NCI-H2107 treated with DMSO at 0.1 percent for 48 hours (cell line): ENCODE measurements at regions not wholly inside any gene's neighbourhood (a gene's known extent, or its start where the extent isn't known, plus 50 kb on each side); places are given as distances from the start of the nearest gene placed in this dataset.

ENCODE experiments used
- DNase-seq: peaks from one replicate; lab custom pipeline; 2025; ENCODE audit not compliant: unreplicated experiment; lab: John Stamatoyannopoulos, UW

DNA sequence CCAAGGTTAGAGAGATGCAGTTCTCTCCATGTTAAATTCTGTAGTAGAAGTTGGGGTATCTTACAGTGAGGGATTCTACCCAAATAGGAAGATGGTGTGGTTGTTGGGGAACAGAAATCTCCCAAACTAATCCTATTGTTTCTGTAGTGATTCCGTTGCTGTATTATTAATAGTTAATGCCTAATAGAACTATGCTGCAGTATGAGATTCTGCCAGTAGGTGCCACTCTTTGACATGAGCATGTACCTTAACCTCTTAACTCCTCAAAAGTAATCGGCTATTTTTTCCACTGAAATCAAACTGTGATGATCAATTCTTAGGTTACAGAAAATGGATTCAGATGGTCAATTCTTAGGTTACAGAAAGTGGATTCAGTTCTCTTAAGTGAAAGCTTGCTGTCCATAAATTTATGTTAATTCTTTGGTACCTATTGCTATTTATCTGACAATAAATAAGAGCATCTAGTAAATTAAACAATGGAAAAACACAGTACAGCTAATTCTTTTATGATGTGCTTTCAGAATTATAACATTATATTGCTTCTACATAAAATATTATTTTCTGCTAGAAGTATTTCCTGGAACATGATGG, 97.9 kb upstream of the DLX2 start:
- DNase-seq = no peak

DNA sequence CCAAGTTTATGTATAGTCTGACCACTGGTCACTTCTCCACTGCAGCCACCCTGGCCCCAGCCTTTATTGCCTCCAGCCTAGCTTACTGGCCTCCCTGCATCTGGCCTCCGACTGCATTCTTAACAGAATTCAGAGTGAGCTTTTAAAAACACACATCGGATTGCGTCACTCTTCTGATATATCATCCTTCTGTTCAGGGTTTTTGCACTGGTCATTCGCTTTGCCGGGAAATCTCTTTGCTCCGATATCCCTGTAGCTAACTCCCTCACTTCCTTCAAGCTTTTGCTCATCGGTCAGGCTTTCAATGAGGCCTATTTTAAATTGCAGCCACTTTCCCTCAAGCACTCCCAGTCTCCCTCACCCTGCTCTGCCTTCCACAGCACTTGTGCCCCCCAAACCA, 101.6 kb upstream of the DLX2 start:
- no peak for DNase-seq

DNA sequence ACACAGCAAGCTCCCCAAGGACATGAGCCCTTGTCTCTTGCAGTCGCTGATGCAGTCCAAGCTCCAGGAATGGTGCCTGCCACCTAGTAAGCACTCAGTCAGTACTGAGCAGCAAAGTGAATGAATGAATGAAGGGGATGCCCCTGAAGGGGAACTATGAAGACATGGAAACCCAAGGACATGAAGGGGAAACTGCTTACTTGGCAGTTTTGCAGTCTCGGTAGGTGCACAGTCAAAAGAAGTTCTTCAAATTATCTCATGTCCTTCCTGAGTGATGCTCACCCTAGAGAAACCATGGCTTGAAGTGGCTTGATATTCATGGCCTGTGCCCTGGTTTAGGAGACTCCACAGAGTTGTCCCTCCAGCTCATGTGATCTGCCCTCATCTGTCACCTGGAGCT, 102.1 kb upstream of the DLX2 start:
- DNase-seq = no peak

DNA sequence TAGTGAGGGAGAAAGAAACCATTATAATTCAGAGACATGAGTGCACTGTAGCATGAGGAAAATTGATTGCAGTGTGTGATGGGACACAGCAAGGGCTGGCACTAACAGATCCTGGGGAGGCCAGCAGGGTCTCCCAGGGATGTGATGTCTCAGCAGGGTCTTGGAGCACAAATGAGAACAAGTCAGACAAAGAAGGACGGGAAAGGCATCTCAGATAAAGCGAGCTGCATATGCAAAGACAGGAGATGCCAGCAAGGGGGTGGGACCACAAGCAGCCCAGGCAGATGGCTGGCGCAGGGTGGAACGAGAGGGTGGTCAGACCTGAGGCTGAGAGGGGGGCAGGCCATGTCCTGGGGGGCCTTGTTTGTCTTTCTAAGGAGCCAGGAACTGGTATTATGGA, 102.6 kb upstream of the DLX2 start:
- no peak for DNase-seq

DNA sequence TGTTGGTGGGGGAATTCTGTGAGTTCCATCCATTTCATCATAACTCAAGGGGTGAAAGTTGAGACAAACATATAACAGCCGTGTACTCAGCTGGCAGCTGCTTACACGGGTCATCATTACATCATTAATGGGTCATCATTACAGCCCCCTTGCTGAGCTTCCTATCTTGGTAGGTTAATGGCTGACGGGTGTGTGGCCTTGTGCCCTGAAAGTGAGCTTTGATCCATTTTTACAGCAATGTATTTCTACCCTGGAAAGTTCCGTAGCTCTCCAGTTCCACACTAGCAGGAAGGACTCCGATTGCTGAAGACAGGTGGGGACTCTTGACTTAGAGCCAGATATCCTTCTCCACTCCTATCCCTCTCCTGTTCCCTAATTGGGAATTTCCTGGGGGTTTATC, 105.2 kb upstream of the DLX2 start:
- DNase-seq = no peak

DNA sequence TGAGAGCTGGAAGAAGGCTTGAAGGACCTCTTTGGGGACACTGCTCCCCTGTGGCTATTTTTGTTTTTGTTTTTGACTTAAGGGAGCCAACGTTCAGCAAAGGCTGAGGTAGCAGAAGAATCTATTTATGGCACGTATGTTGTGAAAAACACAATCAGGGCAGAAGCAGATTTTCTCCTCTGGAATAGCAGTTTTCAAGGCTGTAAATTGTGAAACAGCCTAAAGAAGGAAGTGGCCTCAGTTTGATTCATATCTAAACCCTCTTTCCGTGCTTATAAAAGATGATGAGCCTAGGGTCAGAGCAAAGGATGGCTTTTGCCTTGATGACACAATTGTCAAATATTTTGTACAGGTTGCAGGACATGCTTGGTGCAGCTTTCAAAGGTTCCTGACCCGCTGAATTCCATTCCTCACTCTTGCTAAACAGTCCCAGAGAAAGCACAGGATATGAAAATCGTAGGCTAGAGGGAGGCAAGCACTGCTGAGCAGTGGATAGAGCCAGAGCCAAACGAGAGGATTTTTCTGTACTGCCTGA, 106.2 kb upstream of the DLX2 start:
- DNase-seq = no peak

DNA sequence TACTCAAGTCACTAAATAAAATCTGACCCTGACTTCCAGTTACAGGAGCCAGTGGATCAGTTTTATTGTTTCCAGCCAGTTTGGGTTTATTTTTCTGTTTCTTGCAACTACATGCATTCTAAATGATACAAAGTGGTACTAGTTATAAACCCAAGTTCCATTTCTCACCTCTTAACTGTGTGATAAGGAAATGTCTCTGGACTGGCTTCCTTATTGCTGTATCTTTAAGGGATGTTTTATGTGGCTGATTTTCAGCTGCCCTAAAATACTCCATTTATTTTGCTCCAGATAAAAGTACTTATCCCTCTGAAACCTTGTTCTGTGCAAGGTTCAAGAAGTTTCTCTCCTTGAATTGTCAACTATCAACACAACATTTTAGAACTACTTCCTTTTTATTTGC, 107.9 kb upstream of the DLX2 start:
- DNase-seq = no peak

DNA sequence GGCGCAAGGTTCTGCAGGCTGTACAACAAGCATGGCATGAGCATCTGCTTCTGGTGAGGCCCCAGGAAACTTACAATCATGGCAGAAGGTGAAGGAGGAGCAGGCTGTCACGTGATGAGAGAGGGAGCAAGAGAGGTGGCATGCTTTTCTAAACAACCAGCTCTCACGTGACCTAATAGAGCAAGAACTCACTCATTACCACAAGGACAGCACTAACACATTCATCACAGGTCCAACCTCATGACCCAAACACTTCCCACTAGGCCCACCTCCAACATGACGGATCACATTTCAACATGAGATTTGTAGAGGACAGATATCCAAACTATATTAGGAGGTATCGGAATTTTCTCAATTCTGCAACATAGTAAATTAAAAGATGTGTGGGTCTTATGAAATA, 108.8 kb upstream of the DLX2 start:
- no peak for DNase-seq

DNA sequence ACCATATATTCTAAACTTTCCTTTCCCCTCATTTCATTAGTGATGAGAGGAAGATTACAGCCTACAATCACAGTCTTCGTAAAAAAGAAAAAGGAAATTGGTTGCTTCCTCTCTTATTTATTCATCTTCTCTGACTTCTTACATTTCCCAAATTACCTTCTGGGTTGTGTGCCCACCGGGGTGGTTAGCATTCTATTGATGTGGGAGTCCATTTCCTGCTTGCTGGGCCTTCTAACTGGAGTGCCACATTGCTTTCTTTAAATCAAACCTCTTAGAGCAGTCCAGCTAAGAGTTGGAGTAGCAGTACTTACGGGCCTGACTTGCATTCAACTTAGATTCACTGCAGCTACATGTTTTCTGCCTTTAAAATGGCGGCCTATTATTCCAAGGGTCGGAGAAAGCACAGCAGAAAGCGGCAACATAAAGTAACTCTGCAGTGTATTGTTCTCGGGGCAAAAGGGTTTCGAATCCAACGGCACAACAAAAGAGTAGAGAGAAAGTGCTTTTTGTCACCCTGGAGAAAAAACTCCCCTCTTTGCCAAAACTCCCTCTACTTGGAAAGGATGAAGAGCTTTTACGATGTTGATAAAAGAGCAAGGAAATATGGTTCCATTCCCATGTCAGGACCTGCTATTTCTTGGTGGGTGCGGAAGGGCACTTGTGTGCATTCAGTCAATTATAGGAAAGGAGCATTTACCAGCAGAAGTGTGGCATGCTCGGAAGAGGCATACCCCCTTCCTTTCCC, 110.6 kb upstream of the DLX2 start:
- DNase-seq = no peak

DNA sequence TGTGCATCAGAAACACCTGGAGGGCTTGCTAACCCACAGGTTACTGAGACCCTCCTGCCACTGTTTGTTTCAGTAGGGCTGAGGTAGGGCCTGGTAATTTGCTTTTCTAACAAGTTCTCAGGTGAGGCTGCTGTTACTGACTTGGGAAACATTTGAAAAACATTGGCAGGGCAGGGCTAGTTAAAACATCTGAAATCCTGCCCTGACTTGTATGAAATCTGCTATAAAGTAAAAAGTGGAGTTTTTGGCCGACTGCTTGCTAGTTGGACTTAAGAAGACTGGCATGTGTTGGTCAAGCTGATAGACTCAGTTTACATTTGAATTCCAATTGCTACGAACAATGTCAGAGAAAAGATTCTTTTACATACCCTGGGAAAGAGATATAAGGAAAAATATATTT, 111.6 kb upstream of the DLX2 start:
- DNase-seq = no peak

DNA sequence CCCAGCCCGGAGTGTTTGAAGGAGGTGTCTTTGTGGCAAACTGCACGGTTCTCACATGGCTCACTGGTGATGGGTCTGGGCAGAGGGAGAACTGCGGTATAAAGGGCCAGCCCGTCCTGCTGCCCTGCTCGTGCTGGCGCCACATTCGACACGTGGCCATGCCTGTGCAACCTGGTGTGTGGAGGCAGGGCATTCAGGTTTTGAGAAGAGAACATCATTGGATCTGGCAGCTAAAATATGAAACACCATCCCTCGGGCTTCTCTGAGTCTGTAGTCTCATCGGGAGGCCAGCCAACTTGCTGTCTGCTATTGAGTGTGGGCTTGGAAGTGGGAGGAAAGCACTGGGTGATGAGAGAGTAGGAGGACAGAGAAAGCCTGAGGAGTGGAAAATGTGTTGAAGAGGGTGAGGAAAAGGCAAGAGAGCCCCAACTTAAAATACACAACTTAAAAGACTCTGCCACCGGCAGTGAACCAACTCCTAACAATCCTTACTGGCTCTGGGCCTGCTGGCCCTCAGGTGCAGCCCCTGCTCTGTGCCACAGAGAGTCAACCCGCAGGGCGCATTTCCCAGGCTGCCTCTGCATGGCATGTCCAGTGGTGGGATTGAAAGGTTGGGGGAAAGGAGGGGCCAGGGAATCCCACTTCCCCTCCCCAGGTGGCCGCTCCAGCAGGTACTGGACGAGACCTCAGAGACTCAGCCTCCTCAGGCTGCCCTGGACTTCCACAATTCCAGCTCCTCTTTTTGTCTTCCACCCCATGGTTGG, 112.7 kb upstream of the DLX2 start:
- no peak for DNase-seq

DNA sequence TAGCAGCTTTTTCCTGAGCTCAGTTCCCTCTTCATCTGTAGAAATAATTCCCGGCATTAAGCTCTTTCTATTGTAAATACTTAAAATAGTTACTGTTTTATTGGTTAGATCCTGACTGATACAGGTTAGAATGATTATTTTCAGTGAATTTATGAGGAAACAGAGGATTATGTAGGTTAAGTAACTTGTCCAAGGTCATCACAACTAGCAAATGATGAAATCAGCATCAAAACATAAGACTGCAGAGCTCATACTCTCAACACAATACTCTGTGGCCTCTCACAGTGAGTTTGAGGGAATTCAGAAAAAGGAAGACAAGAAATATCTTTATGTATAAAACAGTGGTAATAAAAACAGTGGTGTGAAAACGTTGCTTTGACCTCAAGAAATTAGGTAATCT, 113.2 kb upstream of the DLX2 start:
- no peak for DNase-seq

DNA sequence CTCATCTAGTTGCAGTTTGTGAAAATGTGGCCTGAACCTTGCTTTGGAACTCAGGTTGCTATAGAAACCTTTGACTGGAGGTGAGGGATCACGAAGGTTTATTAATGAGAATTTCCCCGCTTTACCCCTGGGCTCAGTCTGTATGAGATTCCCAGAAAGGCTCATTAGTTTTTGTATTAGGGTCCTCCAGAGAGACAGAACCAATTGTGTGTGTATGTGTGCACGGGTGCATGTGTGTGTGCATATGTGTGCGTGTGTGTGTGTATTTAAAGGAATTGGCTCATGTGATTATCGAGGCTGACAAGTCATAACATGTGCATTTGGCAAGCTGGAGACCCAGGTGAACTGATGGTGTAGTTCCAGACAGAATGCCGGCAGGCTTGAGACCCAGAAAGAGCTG, 113.8 kb upstream of the DLX2 start:
- no peak for DNase-seq

DNA sequence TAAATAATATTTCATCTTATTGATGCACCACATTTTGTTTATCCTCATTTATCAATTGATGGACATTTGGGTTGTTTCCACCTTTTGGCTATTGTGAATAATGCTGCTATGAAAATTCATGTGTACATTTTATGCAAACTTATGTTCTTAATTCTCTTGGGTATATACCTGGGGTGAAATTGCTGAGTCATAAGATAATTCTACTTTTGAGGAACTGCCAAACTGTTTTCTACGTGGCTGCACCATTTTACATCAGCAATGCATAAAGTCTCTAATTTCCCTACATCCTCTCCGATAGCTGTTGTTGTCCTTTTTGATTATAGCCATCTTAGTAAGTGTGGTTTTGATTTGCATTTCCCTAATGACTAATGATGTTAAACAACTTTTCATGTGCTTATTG, 116.5 kb upstream of the DLX2 start:
- no peak for DNase-seq

DNA sequence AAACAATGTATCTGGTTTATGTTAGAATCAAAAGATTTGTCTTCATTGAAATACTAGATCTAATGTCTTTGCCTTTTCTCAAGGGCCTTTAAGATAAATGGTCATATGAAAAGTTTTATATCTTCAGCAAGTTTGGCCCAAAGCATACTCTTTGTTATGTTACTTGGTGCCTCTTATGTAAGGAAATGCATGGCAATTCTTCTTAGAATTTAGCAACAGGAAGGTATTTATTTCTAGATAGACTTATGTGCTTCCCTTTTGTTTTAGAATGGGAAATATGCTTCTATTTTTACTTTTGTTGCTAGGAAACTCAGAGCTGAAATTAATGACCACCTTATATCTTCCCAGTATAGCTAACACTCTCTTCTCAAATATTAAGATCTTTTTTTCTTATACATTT, 117.4 kb upstream of the DLX2 start:
- DNase-seq = no peak

DNA sequence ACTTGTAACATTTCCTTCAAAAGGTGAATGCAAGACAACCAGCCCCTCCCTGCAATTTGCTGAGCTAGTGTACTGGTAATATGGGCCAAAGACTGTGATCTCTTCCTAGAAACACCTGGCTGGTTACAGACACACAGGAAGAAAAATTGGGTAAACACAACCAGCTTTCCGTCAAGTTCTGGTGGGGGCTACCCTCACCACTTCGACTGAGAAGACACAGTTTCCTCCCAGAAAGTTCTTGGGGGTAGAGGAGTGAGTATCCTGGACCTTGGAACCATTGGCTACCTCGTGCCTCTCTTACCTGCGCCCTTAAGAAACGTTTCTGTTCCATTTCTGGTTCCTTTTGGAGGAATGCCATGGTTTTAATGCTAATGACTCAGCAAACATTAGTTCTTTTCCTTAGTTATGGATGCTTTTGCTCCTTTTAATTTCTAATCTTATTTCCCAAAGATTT, 120.9 kb upstream of the DLX2 start:
- DNase-seq = no peak

DNA sequence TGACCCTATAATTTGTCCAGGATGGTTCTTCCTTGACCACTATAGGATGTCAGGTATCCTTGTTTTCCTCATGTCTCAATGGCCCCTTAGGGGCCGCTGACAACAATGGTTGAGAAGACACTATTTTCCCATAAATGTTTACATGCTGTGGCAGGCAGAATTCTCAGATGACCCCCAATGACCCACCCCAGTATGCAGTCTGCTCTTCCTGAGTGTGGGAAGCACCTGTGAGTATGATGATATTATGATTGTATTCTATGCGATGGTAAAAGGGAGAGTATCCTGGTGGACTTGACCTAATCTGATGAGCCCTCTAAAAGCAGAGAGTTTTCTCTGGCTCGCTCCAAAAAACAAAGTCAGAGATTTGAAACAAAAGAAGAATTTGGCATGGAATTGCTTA, 123.1 kb upstream of the DLX2 start:
- no peak for DNase-seq

DNA sequence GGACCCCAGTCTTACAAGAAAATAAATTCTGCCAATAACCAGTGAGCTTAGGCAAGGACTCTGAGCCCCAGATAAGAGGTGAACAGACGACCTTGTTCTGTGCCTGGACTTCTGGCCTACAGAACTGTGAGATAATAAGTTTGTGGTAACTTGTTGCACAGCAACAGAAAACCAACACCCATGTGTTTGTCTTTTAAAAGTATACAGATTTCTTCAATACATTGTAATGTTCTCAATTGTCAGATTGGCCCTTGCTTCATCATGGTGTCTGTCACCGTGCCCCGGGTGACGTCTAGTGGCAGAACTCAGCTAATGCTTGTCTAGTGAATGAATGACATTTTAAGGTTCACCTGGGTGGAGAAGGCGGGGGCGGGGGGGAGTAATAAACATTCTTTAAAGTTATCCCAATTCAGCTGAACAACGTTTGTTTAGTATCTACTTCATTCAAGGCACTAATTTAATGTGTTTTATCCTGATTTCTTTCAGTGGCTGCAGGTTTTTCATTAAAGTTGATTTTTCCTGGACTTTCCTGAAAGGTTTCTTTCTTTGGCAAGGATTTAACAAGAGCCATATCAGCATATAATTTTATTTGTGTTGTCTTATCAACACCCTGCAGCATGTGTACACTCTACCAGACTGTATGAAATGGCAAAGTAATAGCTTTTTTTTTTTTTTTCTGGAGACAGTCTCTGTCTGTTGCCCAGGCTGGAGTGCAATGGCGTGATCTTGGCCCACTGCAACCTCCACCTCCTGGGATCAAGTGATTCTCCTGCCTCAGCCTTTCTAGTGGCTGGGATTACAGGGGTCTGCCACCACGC, 123.8 kb upstream of the DLX2 start:
- DNase-seq = no peak

DNA sequence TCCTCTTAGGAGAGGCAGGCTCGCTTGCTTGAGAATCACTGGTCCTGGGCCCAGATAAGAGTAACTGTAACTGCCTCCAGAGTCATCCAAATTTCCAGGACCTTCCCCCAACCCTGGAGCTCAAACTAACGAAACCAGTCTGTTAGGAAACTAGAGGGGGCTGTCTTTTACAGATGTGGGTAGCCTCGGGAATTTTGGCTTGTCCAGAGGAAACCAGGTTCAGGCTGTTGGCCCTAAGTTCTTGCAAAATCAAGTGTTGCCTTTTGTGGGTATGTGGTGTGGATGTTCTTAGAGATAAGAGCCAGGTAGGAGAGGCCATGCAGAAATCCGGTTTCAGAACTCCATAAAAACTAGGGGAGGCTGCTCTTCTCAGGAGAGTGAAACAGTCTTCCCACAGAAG, 125.0 kb upstream of the DLX2 start:
- DNase-seq = no peak

DNA sequence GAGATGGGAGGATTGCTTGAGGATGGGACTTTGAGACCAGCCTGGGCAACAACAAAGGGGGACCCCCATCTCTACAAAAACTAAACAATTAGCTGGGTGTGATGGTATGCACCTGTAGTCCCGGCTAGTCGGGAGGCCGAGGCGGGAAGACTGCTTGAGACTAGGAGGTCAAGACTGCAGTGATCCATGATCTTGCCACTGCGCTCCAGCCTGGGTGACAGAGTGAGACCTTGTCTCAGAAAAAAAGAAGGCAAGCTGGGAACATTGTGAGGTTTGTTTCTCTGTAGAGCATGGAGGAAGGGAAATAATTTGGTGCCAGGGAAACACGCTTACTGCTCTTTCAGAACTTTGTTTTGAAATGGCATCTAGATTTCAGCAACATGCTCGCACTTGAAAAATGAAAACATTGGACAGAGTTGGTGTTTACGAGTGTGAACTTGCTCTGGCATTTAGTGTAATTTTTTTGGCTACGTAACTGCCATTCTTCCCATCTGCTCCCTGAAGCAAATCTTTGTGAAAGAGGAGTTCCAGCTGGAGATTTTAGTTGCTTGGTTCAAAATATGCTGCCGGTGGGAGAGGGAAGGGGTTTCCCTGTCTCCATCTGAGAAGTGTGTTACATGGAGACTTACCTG, 125.6 kb upstream of the DLX2 start:
- no peak for DNase-seq

DNA sequence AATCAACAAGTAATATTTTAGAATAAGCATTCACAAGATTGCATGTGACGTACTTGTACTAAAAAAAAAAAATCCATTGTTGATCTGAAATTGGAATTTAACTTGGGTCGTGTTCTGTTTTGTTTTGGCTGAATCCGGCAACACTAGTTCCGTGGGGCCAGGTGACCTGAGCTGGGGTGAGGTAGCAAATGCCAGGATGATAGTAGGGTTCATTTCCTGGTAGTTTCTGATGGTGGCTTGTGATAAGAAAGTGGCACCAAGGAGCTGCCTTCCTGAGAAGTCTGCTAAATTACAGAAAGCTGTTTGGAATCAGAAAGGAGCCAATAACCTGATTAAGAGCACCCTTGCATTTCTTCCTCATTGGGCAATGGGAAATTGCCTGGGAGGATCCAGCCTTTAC, 126.4 kb upstream of the DLX2 start:
- no peak for DNase-seq
